ENCODE measurements at regions not wholly inside any gene's neighbourhood (a gene's known extent, or its start where the extent isn't known, plus 50 kb on each side); places are given as distances from the start of the nearest gene placed in this dataset.

DNA sequence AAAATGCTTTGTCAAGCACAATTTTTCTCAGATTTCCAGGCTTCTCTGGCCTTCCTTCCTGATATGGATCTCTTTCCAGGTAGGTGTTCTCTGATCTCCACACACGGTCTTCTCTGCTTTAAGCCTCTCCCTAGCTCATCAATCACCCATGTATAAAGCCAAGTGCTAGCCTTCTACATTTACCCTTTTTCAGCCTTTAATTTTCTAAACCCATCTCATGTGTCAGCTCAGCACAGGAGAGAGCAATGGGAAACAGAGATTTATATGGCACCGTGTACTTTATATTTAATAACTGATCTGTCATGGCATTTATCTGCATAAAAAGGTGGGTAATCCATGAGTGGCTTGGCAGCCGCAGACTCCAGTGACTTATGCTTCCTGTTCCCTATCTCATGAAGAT, 495.0 kb downstream of the RASEF start:
- no peak for TF ChIP-seq ZNF324 (tag by site-specific recombination; IDR thresholded peaks at IDR 0.05)
- no peak for TF ChIP-seq ZNF274 (IDR thresholded peaks at IDR 0.05; ENCODE audit: low read length)
- TF ChIP-seq ZNF274 (tag by site-specific recombination; IDR thresholded peaks at IDR 0.05; ENCODE audit: borderline replicate concordance) = no peak
- TF ChIP-seq, protein P1, sequence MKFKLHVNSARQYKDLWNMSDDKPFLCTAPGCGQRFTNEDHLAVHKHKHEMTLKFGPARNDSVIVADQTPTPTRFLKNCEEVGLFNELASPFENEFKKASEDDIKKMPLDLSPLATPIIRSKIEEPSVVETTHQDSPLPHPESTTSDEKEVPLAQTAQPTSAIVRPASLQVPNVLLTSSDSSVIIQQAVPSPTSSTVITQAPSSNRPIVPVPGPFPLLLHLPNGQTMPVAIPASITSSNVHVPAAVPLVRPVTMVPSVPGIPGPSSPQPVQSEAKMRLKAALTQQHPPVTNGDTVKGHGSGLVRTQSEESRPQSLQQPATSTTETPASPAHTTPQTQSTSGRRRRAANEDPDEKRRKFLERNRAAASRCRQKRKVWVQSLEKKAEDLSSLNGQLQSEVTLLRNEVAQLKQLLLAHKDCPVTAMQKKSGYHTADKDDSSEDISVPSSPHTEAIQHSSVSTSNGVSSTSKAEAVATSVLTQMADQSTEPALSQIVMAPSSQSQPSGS (tag by site-specific recombination; IDR thresholded peaks at IDR 0.05; ENCODE audit: low read depth) = no peak
- TF ChIP-seq, protein P2, sequence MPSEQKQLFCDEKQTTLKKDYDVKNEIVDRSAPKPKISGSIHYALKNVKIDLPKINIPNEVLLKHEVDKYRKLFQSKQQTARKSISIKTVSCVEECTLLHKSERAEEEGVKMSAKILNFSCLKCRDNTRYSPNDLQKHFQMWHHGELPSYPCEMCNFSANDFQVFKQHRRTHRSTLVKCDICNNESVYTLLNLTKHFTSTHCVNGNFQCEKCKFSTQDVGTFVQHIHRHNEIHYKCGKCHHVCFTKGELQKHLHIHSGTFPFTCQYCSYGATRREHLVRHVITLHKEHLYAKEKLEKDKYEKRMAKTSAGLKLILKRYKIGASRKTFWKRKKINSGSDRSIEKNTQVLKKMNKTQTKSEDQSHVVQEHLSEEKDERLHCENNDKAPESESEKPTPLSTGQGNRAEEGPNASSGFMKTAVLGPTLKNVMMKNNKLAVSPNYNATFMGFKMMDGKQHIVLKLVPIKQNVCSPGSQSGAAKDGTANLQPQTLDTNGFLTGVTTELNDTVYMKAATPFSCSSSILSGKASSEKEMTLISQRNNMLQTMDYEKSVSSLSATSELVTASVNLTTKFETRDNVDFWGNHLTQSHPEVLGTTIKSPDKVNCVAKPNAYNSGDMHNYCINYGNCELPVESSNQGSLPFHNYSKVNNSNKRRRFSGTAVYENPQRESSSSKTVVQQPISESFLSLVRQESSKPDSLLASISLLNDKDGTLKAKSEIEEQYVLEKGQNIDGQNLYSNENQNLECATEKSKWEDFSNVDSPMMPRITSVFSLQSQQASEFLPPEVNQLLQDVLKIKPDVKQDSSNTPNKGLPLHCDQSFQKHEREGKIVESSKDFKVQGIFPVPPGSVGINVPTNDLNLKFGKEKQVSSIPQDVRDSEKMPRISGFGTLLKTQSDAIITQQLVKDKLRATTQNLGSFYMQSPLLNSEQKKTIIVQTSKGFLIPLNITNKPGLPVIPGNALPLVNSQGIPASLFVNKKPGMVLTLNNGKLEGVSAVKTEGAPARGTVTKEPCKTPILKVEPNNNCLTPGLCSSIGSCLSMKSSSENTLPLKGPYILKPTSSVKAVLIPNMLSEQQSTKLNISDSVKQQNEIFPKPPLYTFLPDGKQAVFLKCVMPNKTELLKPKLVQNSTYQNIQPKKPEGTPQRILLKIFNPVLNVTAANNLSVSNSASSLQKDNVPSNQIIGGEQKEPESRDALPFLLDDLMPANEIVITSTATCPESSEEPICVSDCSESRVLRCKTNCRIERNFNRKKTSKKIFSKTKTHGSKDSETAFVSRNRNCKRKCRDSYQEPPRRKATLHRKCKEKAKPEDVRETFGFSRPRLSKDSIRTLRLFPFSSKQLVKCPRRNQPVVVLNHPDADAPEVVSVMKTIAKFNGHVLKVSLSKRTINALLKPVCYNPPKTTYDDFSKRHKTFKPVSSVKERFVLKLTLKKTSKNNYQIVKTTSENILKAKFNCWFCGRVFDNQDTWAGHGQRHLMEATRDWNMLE (tag by site-specific recombination; conservative IDR thresholded peaks at IDR 0.05; ENCODE audit: low read depth) = no peak
- TF ChIP-seq ZNF302 (tag by site-specific recombination; IDR thresholded peaks at IDR 0.05; ENCODE audit: low read depth) = no peak
- TF ChIP-seq ZNF510 (tag by site-specific recombination; IDR thresholded peaks at IDR 0.05; ENCODE audit: insufficient replicate concordance) = no peak
- TF ChIP-seq, protein P3, sequence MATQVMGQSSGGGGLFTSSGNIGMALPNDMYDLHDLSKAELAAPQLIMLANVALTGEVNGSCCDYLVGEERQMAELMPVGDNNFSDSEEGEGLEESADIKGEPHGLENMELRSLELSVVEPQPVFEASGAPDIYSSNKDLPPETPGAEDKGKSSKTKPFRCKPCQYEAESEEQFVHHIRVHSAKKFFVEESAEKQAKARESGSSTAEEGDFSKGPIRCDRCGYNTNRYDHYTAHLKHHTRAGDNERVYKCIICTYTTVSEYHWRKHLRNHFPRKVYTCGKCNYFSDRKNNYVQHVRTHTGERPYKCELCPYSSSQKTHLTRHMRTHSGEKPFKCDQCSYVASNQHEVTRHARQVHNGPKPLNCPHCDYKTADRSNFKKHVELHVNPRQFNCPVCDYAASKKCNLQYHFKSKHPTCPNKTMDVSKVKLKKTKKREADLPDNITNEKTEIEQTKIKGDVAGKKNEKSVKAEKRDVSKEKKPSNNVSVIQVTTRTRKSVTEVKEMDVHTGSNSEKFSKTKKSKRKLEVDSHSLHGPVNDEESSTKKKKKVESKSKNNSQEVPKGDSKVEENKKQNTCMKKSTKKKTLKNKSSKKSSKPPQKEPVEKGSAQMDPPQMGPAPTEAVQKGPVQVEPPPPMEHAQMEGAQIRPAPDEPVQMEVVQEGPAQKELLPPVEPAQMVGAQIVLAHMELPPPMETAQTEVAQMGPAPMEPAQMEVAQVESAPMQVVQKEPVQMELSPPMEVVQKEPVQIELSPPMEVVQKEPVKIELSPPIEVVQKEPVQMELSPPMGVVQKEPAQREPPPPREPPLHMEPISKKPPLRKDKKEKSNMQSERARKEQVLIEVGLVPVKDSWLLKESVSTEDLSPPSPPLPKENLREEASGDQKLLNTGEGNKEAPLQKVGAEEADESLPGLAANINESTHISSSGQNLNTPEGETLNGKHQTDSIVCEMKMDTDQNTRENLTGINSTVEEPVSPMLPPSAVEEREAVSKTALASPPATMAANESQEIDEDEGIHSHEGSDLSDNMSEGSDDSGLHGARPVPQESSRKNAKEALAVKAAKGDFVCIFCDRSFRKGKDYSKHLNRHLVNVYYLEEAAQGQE (tag by site-specific recombination; IDR thresholded peaks at IDR 0.05) = no peak
- TF ChIP-seq ZNF664 (tag by site-specific recombination; IDR thresholded peaks at IDR 0.05) = no peak
- no peak for TF ChIP-seq ZNF555 (tag by site-specific recombination; conservative IDR thresholded peaks at IDR 0.05)
- TF ChIP-seq YY2 (tag by site-specific recombination; IDR thresholded peaks at IDR 0.05) = no peak
- TF ChIP-seq ZNF610 (tag by site-specific recombination; IDR thresholded peaks at IDR 0.05; ENCODE audit: borderline replicate concordance) = no peak
- TF ChIP-seq, protein P4, sequence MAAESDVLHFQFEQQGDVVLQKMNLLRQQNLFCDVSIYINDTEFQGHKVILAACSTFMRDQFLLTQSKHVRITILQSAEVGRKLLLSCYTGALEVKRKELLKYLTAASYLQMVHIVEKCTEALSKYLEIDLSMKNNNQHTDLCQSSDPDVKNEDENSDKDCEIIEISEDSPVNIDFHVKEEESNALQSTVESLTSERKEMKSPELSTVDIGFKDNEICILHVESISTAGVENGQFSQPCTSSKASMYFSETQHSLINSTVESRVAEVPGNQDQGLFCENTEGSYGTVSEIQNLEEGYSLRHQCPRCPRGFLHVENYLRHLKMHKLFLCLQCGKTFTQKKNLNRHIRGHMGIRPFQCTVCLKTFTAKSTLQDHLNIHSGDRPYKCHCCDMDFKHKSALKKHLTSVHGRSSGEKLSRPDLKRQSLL (tag by site-specific recombination; IDR thresholded peaks at IDR 0.05) = no peak
- TF ChIP-seq, protein P5, sequence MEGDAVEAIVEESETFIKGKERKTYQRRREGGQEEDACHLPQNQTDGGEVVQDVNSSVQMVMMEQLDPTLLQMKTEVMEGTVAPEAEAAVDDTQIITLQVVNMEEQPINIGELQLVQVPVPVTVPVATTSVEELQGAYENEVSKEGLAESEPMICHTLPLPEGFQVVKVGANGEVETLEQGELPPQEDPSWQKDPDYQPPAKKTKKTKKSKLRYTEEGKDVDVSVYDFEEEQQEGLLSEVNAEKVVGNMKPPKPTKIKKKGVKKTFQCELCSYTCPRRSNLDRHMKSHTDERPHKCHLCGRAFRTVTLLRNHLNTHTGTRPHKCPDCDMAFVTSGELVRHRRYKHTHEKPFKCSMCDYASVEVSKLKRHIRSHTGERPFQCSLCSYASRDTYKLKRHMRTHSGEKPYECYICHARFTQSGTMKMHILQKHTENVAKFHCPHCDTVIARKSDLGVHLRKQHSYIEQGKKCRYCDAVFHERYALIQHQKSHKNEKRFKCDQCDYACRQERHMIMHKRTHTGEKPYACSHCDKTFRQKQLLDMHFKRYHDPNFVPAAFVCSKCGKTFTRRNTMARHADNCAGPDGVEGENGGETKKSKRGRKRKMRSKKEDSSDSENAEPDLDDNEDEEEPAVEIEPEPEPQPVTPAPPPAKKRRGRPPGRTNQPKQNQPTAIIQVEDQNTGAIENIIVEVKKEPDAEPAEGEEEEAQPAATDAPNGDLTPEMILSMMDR (tag by site-specific recombination; IDR thresholded peaks at IDR 0.05) = no peak
- TF ChIP-seq ZNF292 (tag by site-specific recombination; IDR thresholded peaks at IDR 0.05; ENCODE audit: borderline replicate concordance, low read depth) = no peak
- TF ChIP-seq ZNF155 (tag by site-specific recombination; IDR thresholded peaks at IDR 0.05) = no peak
- Histone ChIP-seq H3K27ac (ENCODE audit: extremely low read depth, low read depth, low read length) (no peak overlapping the region), H3K4me1 (ENCODE audit: control insufficient read depth, insufficient read depth, low read length) (no peaks in the 10 kb centered on the region), H3K4me3 (ENCODE audit: low read depth, low read length) (no peak overlapping the region), H3K9me3 (ENCODE audit: control insufficient read depth, insufficient read depth, low read depth, low read length) (no peaks in the 10 kb centered on the region), H3K36me3 (ENCODE audit: control insufficient read depth in 2 of 2, insufficient read depth in 1 of 2, low read length in 2 of 2) (no peaks in the 10 kb centered on the region)
- ChIA-PET CTCF (no interaction called here), POLR2A (no interaction called here)
